IMR-90 (cell line): ENCODE measurements at regions not wholly inside any gene's neighbourhood (a gene's known extent, or its start where the extent isn't known, plus 50 kb on each side); places are given as distances from the start of the nearest gene placed in this dataset.

ENCODE experiments used
- ATAC-seq: fragments of 200-7000 bp; cut with Tn5 transposase; 2 replicates; pipeline ENCODE4 v1.9.1; 2020; ENCODE audit warnings: low read depth, mild to moderate bottlenecking, moderate library complexity
- BruUV-seq: library from RNA; stranded (reverse); fragments of 400-500 nt; replicated peaks from 2 replicates; lab custom pipeline; 2021; lab: Mats Ljungman, UMichigan
- CTCF ChIA-PET: fragments of 300-600 bp; formaldehyde crosslinking; extraction: SDS; loops from one replicate; lab custom pipeline; 2021; ENCODE audit warnings: antibody characterized with exemption; lab: Yijun Ruan, JAX
- POLR2A ChIA-PET: fragments of 300-600 bp; sonication (Branson Sonifier 250); formaldehyde crosslinking; loops from one replicate; lab custom pipeline; 2022; ENCODE audit warnings: antibody characterized with exemption; ENCODE audit not compliant: unreplicated experiment; lab: Charles Lee
- DNase-seq: peaks from one replicate; pipeline ENCODE4 v3.0.0; 2013
- H2AFZ ChIP-seq: replicated peaks from 2 replicates; pipeline ENCODE3; 2013; ENCODE audit warnings: low read length, mild to moderate bottlenecking; ENCODE audit not compliant: poor library complexity
- H2AK5ac ChIP-seq: 2 replicates; pipeline ENCODE4 v1.6.1; 2013; ENCODE audit warnings: low read depth, low read length, inconsistent platforms
- H2AK9ac ChIP-seq: replicated peaks from 2 replicates; pipeline ENCODE3; 2013; ENCODE audit warnings: mild to moderate bottlenecking, low read depth, low read length, moderate library complexity; ENCODE audit not compliant: poor library complexity
- H2BK120ac ChIP-seq: 2 replicates; pipeline ENCODE4 v1.6.1; 2013; ENCODE audit warnings: low read depth, low read length, inconsistent platforms
- H2BK15ac ChIP-seq: 3 replicates; pipeline ENCODE4 v1.6.1; 2013; ENCODE audit warnings: low read depth, low read length, inconsistent platforms
- H2BK20ac ChIP-seq: 2 replicates; pipeline ENCODE4 v1.6.1; 2013; ENCODE audit warnings: low read depth, mild to moderate bottlenecking, inconsistent platforms, low read length, moderate library complexity
- H2BK5ac ChIP-seq: 2 replicates; pipeline ENCODE4 v1.6.1; 2013; ENCODE audit warnings: mild to moderate bottlenecking, low read depth, low read length, inconsistent platforms; ENCODE audit not compliant: poor library complexity, severe bottlenecking
- H3K14ac ChIP-seq: replicated peaks from 2 replicates; pipeline ENCODE4 v1.6.1; 2013; ENCODE audit warnings: low read depth, low read length, inconsistent platforms
- H3K18ac ChIP-seq: 2 replicates; pipeline ENCODE4 v1.6.1; 2013; ENCODE audit warnings: low read depth, low read length, control low read depth
- H3K23ac ChIP-seq: 2 replicates; pipeline ENCODE4 v1.6.1; 2013; ENCODE audit warnings: low read depth, low read length, inconsistent platforms
- H3K27ac ChIP-seq: 2 replicates; pipeline ENCODE4 v1.5.1; 2013; ENCODE audit warnings: mild to moderate bottlenecking, control low read depth, low read length; ENCODE audit not compliant: insufficient read depth
- H3K27me3 ChIP-seq: 2 replicates; pipeline ENCODE4 v1.6.1; 2013; ENCODE audit warnings: low read length; ENCODE audit not compliant: control insufficient read depth, insufficient read depth
- H3K36me3 ChIP-seq: 2 replicates; pipeline ENCODE4 v1.6.1; 2013; ENCODE audit warnings: low read length, mixed read lengths; ENCODE audit not compliant: control insufficient read depth, insufficient read depth
- H3K4ac ChIP-seq: 2 replicates; pipeline ENCODE4 v1.6.1; 2013; ENCODE audit warnings: low read depth, low read length, inconsistent platforms
- H3K4me1 ChIP-seq: 2 replicates; pipeline ENCODE4 v1.6.1; 2013; ENCODE audit warnings: low read length, mixed read lengths; ENCODE audit not compliant: control insufficient read depth, insufficient read depth
- H3K4me2 ChIP-seq: 2 replicates; pipeline ENCODE4 v1.6.1; 2013; ENCODE audit warnings: low read depth, mild to moderate bottlenecking, control low read depth, low read length, moderate library complexity
- H3K4me3 ChIP-seq: 2 replicates; pipeline ENCODE4 v1.5.1; 2013; ENCODE audit warnings: low read depth, mild to moderate bottlenecking, control low read depth, low read length, moderate library complexity; ENCODE audit not compliant: insufficient read depth
- H3K56ac ChIP-seq: 2 replicates; pipeline ENCODE4 v1.6.1; 2013; ENCODE audit warnings: low read length, inconsistent platforms; ENCODE audit not compliant: insufficient read depth; ENCODE audit errors: extremely low read depth
- H3K79me1 ChIP-seq, 2 experiments: 2 replicates each; pipeline ENCODE4 v1.6.1; 2013; ENCODE audit warnings: low read length in 2 of 2, inconsistent platforms in 1 of 2, low read depth in 1 of 2
- H3K9ac ChIP-seq: 2 replicates; pipeline ENCODE4 v1.6.1; 2013; ENCODE audit warnings: low read depth, low read length, control low read depth
- H3K9me1 ChIP-seq: 2 replicates; pipeline ENCODE4 v1.6.1; 2013; ENCODE audit warnings: low read length, inconsistent platforms; ENCODE audit not compliant: insufficient read depth
- H3K9me3 ChIP-seq: 2 replicates; pipeline ENCODE4 v1.6.1; 2013; ENCODE audit warnings: low read length; ENCODE audit not compliant: control insufficient read depth, insufficient read depth
- H4K20me1 ChIP-seq: 2 replicates; pipeline ENCODE4 v1.6.1; 2013; ENCODE audit warnings: low read length, inconsistent platforms; ENCODE audit not compliant: insufficient read depth
- H4K5ac ChIP-seq: 2 replicates; pipeline ENCODE4 v1.6.1; 2013; ENCODE audit warnings: mild to moderate bottlenecking, low read depth, low read length, control low read depth
- H4K8ac ChIP-seq, 2 experiments: 2 replicates each; pipeline ENCODE4 v1.6.1; 2013; ENCODE audit warnings: low read depth in 2 of 2, low read length in 2 of 2, control low read depth in 1 of 2, inconsistent platforms in 1 of 2
- H4K91ac ChIP-seq: 2 replicates; pipeline ENCODE4 v1.6.1; 2013; ENCODE audit warnings: low read depth, low read length, inconsistent platforms; ENCODE audit not compliant: insufficient read depth
- CEBPB ChIP-seq: IDR thresholded peaks from 2 replicates; pipeline ENCODE4 v1.6.1; 2012; ENCODE audit warnings: low read depth, low read length, improper control_type of control experiment
- CTCF ChIP-seq: conservative IDR thresholded peaks from 2 replicates; pipeline ENCODE4 v1.5.1; 2012; ENCODE audit warnings: mild to moderate bottlenecking, low read depth, low read length, improper control_type of control experiment
- FOS ChIP-seq: fragments of 150-350 bp; IDR thresholded peaks from 2 replicates; pipeline ENCODE4 v1.6.1; 2016; ENCODE audit warnings: low read depth, low read length
- MAFK ChIP-seq: IDR thresholded peaks from 2 replicates; pipeline ENCODE4 v1.6.1; 2012; ENCODE audit warnings: low read depth, low read length, improper control_type of control experiment
- RAD21 ChIP-seq: IDR thresholded peaks from 2 replicates; pipeline ENCODE4 v1.6.1; 2012; ENCODE audit warnings: low read length, improper control_type of control experiment
- RCOR1 ChIP-seq: IDR thresholded peaks from 2 replicates; pipeline ENCODE4 v1.6.1; 2012; ENCODE audit warnings: mild to moderate bottlenecking, low read length, improper control_type of control experiment; ENCODE audit not compliant: insufficient replicate concordance
- RFX5 ChIP-seq: IDR thresholded peaks from 2 replicates; pipeline ENCODE4 v1.8.0; 2012; ENCODE audit warnings: low read depth, mild to moderate bottlenecking, low read length, moderate library complexity
- SMC3 ChIP-seq: fragments of 150-350 bp; IDR thresholded peaks from 2 replicates; pipeline ENCODE4 v1.6.1; 2016; ENCODE audit warnings: low read depth, mild to moderate bottlenecking, antibody characterized with exemption, low read length, moderate library complexity
- USF2 ChIP-seq: fragments of 150-350 bp; IDR thresholded peaks from 2 replicates; pipeline ENCODE4 v1.6.1; 2017; ENCODE audit warnings: mild to moderate bottlenecking, antibody characterized with exemption, low read length, low read depth
- WGBS, 2 experiments: methylation state at CpG; one replicate each; pipeline versions ENCODE4 v1.1.5 to v1.1.7; 2013; ENCODE audit warnings: missing lambda C conversion rate in 2 of 2; ENCODE audit not compliant: insufficient read length in 1 of 2; ENCODE audit errors: extremely low coverage in 2 of 2; 5-methylcytosine and 5-hydroxymethylcytosine counted together
- dilution Hi-C: fragments of 300-500 bp; cut with HindIII; formaldehyde crosslinking; loops from one replicate; pipeline ENCODE4 v1.14.3; 2018; ENCODE audit warnings: low sequenced_read_pairs; ENCODE audit not compliant: unreplicated experiment
- in situ Hi-C: fragments of 300-500 bp; cut with MboI; formaldehyde crosslinking; loops from 3 replicates; pipeline ENCODE4 v1.14.3; 2019; ENCODE audit warnings: low sequenced_read_pairs, inconsistent platforms, mixed read lengths
- intact Hi-C: fragments of 100-400 bp; cut with micrococcal nuclease; formaldehyde crosslinking; loops from 2 replicates; pipeline ENCODE4 v1.10.0; 2022

- H3K4ac ChIP-seq: no peak overlapping the region
- no peak overlapping the region for H3K14ac ChIP-seq
- CTCF ChIA-PET: no interaction called here
- no peak overlapping the region for H4K8ac ChIP-seq
- H3K4me2 ChIP-seq: no peak overlapping the region
- no peak overlapping the region for H3K4me3 ChIP-seq
- no peaks in the 10 kb centered on the region for H3K27me3 ChIP-seq
- H2BK15ac ChIP-seq: no peak overlapping the region
- no peak overlapping the region for H2AFZ ChIP-seq
- H2BK120ac ChIP-seq: no peak overlapping the region
- POLR2A ChIA-PET: no interaction called here
- ATAC-seq (no peak), DNase-seq (no peak)
- H4K91ac ChIP-seq: no peak overlapping the region
- in situ Hi-C loops (no loop called here), intact Hi-C loops (no loop called here), dilution Hi-C loops (no loop called here)
- H3K27ac ChIP-seq: no peak overlapping the region
- 80% methylated on average over 2 of the region's 21 CpGs; no CpG with 5 or more reads in 1 of the 2 experiments for WGBS, 2 experiments
- no peak overlapping the region for H4K5ac ChIP-seq
- no peak overlapping the region for H2AK9ac ChIP-seq
- H4K20me1 ChIP-seq: no peaks in the 10 kb centered on the region
- no peak overlapping the region for H3K18ac ChIP-seq
- H3K4me1 ChIP-seq: no peaks in the 10 kb centered on the region
- no peaks in the 10 kb centered on the region for H3K9me1 ChIP-seq
- H2AK5ac ChIP-seq: no peak overlapping the region
- H3K9ac ChIP-seq: no peak overlapping the region
- H3K56ac ChIP-seq: no peak overlapping the region
- peaks cover 32% of the 10 kb centered on the region for H3K9me3 ChIP-seq
- no peaks in the 10 kb centered on the region for H3K79me1 ChIP-seq
- H3K36me3 ChIP-seq: no peaks in the 10 kb centered on the region
- no peak overlapping the region for H2BK20ac ChIP-seq
- TF ChIP-seq SMC3: no peak
- no peak for TF ChIP-seq RFX5
- no peak for TF ChIP-seq CEBPB
- no peak for TF ChIP-seq RAD21
- no peak for TF ChIP-seq USF2
- TF ChIP-seq MAFK: no peak
- no peak for TF ChIP-seq FOS
- no peak for TF ChIP-seq CTCF
- TF ChIP-seq RCOR1: no peak
- no peak overlapping the region for H3K23ac ChIP-seq
- no peak overlapping the region for H2BK5ac ChIP-seq
- no TSS peak for BruUV-seq
These were observed 393.2 kb downstream of the TMEM121 start for GRCh38 chr14:105919458-105920150.
